HG02610 (cell line): ENCODE measurements at regions not wholly inside any gene's neighbourhood (a gene's known extent, or its start where the extent isn't known, plus 50 kb on each side); places are given as distances from the start of the nearest gene placed in this dataset.
"Not testable (repeated sequence)": the region's sequence is repeated elsewhere in the genome, so short reads cannot be mapped to it uniquely, and the experiment has no call there.

Experiments
- ATAC-seq: cut with Tn5 transposase; IDR thresholded peaks from one replicate; pipeline ENCODE4 v1.9.1; 2021; ENCODE audit warnings: mild to moderate bottlenecking, moderate library complexity; ENCODE audit not compliant: unreplicated experiment

- no peak for ATAC-seq
Observed at GRCh38 chr15:26132811-26133210, 269.7 kb upstream of the ATP10A start.

GRCh38 chr15:26129852-26130251 is 266.7 kb upstream of the ATP10A start:
- no peak for ATAC-seq

DNA sequence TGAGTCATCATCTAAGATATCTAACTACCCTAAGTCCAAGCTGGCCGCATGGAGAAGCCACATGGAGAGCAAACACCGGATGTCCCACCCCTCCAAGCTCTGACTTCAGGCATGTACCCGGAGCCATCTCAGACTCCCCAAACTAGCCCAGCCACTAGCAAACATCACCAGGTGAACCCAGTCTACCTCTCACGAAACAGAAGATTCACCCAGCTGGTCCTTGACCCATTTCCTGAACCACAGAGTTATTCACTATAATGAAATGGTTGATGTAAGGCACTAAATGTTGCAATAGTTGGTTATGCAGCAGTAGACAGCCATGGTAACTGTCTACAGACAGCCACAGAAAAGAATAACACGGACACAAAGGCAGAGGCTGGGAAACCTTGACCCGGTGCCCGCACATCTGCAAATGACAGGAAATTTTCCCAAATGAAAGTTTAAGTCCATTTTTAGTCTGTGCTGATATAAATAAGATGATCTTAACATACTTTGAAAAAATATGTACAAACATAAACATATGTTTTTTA is 265.5 kb upstream of the ATP10A start:
- no peak for ATAC-seq

DNA sequence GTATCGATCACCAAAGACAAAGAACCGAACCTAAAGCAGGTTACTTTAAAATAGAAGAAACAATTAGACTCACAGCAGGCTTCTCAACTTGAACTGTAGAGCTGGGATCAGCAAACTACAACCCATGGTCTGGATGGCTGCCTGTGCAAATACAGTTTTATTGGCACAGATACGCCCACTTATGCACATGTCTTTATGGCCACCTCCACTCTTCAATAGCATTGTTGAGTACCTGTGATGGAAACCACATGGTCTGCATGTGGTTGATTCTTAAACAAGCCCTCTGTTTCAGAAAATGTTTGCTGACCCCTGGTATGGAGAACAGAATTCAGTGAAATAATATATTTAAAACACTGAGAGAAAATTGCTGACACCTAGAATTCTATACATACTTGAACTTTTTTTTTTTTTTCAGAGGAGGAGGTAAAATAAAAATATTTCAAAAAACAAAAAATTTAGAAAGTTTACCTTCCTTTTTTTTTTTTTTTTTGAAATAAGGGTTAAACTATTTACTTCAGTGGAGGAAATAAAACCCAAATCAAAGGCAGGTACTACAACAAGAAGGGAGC is 263.8 kb upstream of the ATP10A start:
- no peak for ATAC-seq

GRCh38 chr15:26126070-26126469 is 262.9 kb upstream of the ATP10A start:
- ATAC-seq: no peak

- ATAC-seq: no peak
Observed at GRCh38 chr15:26125664-26126063, 262.5 kb upstream of the ATP10A start.

DNA sequence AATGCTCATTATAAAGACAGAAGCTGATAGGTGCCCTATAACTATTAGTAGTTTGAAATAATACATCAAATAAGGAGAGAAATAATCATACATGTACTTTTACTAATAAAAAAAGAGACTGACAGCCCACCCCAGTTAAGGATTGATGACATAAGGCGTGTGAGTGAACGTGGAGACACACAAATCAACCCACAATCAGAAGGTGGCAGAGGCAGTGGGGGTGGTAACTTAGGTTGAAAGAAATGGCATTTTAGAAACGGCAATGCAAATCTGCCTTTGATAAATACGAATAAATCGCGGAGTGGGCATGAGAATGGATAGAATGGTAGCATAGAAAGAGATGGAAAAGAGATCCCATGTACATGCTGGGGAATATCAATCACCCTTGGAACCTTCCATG is 256.2 kb upstream of the ATP10A start:
- no peak for ATAC-seq

DNA sequence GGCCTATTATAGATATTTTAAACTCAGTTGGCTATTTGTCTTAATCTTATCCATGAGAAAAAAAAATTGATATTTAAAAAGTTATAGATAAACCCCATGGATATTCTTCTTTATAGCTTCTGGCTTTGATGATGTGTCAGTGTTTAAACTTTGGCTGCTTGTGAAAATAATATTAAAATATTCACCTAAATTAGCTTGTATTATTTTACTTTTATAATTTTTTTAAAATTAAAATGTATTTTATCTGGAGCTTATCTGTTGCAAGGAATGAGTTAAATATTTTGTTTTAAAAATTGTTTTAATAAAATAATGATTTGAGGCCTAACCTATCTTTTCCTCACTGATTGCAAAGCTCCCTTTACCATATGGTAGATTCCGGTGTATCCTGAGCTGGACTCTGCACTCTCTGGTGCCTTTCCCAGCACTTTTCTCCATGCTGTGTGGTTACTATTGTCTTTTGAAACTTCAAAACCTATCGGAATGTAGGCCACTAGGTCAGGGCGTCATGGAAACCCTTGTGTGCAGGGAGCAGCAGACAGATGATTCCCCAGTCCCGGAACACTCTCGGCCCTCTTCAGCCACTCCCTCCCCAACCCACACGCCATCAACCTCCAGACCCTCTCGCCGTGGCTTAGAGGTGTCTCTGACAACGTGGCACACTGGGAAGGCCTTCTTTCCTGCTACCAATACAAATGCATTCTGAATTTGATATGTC is 252.3 kb upstream of the ATP10A start:
- ATAC-seq: no peak

GRCh38 chr15:26114128-26114527 is 251.0 kb upstream of the ATP10A start:
- ATAC-seq: not testable (repeated sequence)

- no peak for ATAC-seq
Observed at GRCh38 chr15:26113296-26113695, 250.2 kb upstream of the ATP10A start.

- ATAC-seq: no peak
Observed at GRCh38 chr15:26109203-26109602, 246.1 kb upstream of the ATP10A start.

- ATAC-seq: no peak
Observed at GRCh38 chr15:26106556-26106955, 243.4 kb upstream of the ATP10A start.

DNA sequence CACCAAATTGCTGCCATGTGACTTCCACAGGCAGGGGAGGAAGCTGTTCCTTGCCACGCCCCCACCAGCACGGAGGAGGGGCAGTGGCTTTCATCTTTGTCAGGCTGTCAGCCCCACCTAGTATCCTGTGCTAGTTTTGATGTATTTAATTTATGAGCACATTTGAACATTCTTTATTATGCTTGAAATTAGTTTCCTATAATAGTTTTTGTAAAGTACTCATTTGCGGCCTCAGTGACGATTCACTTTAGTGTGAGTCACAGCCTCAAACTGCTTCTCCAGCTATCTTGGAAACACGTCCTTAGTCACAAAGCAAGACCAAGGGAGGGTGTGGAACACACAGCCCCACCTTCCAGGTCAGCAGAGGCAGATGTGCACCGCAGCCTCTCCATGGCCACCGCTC is 239.9 kb upstream of the ATP10A start:
- ATAC-seq: no peak

GRCh38 chr15:26102365-26102764 is 239.2 kb upstream of the ATP10A start:
- no peak for ATAC-seq

DNA sequence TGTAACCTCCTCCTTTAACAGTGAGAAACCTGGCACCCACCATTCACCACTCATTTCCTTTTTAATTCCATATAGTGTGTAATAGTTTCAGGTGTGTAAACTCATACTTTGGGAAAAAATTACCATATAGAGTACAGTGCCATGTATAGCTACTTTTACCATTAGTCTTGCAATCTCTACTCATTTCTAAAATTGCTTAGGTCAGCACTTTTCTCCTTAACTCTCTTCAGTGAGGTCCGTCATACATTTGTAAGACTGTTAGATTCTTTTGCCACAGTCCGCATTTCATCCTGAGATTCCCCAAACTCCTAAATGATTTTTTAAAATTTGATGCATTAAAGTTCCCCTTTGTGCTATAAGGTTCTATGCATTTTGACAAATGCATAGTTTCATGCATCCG is 238.3 kb upstream of the ATP10A start:
- no peak for ATAC-seq

GRCh38 chr15:26098801-26099200 is 235.7 kb upstream of the ATP10A start:
- no peak for ATAC-seq

DNA sequence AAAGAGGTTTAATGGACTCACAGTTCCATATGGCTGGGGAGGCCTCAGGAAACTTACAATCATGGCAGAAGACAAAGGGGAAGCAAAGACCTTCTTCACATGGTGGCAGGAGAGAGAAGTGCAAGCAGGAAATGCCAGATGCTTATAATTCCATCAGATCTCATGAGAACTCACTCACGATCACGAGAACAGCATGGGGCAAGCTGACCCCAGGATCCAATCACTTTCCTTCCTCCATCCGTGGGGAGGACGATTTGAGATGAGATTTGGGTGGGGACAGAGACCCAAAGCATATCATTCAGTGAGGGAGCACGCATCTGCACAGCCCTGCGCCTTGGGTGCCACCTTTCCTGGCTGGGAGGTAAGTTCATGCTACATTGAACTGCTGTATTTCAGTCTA is 234.1 kb upstream of the ATP10A start:
- ATAC-seq: no peak

DNA sequence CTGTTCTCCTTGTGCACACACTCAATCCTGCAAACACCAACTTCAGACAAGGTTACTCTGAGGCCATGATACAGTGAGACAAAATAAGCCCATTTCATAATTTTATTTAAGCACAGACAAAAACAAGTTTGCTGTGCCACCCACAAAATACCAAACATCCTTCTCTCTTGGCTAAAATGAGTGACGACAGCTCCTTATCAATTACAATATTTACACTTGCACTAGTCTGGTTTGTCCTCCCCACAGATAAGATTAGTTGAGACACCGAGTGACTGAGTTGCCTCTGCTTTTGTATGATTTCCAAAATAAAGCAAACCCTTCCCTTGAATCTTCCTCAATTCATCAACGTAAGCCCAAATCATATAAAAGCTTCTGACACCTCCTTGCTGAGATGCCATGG is 233.5 kb upstream of the ATP10A start:
- ATAC-seq: no peak

- ATAC-seq: no peak
Observed at GRCh38 chr15:26095710-26096330, 232.7 kb upstream of the ATP10A start.

DNA sequence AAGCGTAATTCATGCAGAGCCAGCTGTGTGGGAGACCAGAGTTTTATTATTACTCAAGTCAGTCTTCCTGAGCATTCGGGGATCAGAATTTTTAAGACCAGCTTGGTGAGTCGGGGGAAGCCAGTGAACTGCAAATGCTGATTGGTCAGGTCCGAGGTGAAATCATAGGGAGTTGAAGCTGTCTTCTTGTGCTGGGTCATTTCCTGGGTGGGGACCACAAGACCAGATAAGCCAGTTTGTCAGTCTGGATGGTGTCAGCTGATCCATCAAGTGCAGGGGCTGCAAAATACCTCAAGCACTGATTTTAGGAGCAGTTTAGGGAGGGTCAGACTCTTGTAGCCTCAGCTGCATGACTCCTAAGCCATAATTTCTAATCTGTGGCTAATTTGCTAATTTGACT is 228.1 kb upstream of the ATP10A start:
- ATAC-seq: no peak

GRCh38 chr15:26087881-26088280 is 224.8 kb upstream of the ATP10A start:
- no peak for ATAC-seq

GRCh38 chr15:26087395-26087794 is 224.3 kb upstream of the ATP10A start:
- ATAC-seq: no peak
